Mucosa of descending colon (tissue), 3 donors: ENCODE measurements at regions not wholly inside any gene's neighbourhood (a gene's known extent, or its start where the extent isn't known, plus 50 kb on each side); places are given as distances from the start of the nearest gene placed in this dataset.
A peak's percentile ranks its signal among the peaks of the same experiment; 100 is the strongest.
"Not testable (repeated sequence)": the region's sequence is repeated elsewhere in the genome, so short reads cannot be mapped to it uniquely, and the experiment has no call there.

ENCODE experiments used
- ATAC-seq: fragments of 200-7000 bp; cut with Tn5 transposase; one replicate; pipeline ENCODE4 v1.9.1; 2020; ENCODE audit warnings: mild to moderate bottlenecking, moderate library complexity
- DNase-seq, 3 donors: peaks; one replicate each; pipeline ENCODE4 v3.0.0-alpha.2; 2020
- H3K36me3 ChIP-seq: fragments of 200-600 bp; one replicate; pipeline ENCODE4 v1.8.0; 2021; ENCODE audit warnings: low read depth, mild to moderate bottlenecking
- H3K4me1 ChIP-seq: fragments of 200-600 bp; one replicate; pipeline ENCODE4 v1.8.0; 2021; ENCODE audit warnings: low read depth, mild to moderate bottlenecking
- H3K4me3 ChIP-seq: fragments of 200-600 bp; one replicate; pipeline ENCODE4 v1.8.0; 2021; ENCODE audit warnings: mild to moderate bottlenecking
- H3K9me3 ChIP-seq: fragments of 200-600 bp; one replicate; pipeline ENCODE4 v1.8.0; 2021; ENCODE audit warnings: mild to moderate bottlenecking
- CTCF ChIP-seq: fragments of 200-600 bp; IDR thresholded peaks from one replicate; pipeline ENCODE4 v1.8.0; 2022; ENCODE audit warnings: antibody characterized with exemption, mild to moderate bottlenecking
- intact Hi-C, 2 donors: fragments of 100-400 bp; cut with DNase I in 1 of 2; cut with micrococcal nuclease in 1 of 2; formaldehyde crosslinking; loops; one replicate each; pipeline versions ENCODE4 v1.11.0 to v1.11.1; 2022; cut with DNase I, micrococcal nuclease
- donor health status: DM: no; HTN: no; CAD: no; lungs with moderate emphysema.
- donor health status: DM: no; HTN: no; CAD: no.
- donor health status: DM: no; HTN: yes; CAD: no.

- ATAC-seq: peak; percentile 70
- Histone ChIP-seq H3K4me3 (no peak overlapping the region), H3K36me3 (no peaks in the 10 kb centered on the region), H3K4me1 (no peaks in the 10 kb centered on the region), H3K9me3 (no peaks in the 10 kb centered on the region)
- peak in 2 of 3 donors; percentile 8 to 50 for DNase-seq
- intact Hi-C loops: no loop called here
- no peak for TF ChIP-seq CTCF
These were observed 84.7 kb upstream of the LYPLAL1 start for GRCh38 chr1:219088778-219089557.

- no peak for DNase-seq
- H3K4me1 ChIP-seq: no peaks in the 10 kb centered on the region
- H3K4me3 ChIP-seq: no peak overlapping the region
- no peaks in the 10 kb centered on the region for H3K36me3 ChIP-seq
- intact Hi-C loops: no loop called here
- ATAC-seq: no peak
- TF ChIP-seq CTCF: no peak
- no peaks in the 10 kb centered on the region for H3K9me3 ChIP-seq
These were observed 83.1 kb upstream of the LYPLAL1 start for GRCh38 chr1:219090607-219091006.

- TF ChIP-seq CTCF: no peak
- intact Hi-C loops: no loop called here
These were observed 81.5 kb upstream of the LYPLAL1 start for GRCh38 chr1:219092206-219092605.

GRCh38 chr1:219099307-219099706, 74.4 kb upstream of the LYPLAL1 start:
- no peak overlapping the region for H3K4me3 ChIP-seq
- no peaks in the 10 kb centered on the region for H3K4me1 ChIP-seq
- DNase-seq (no peak), ATAC-seq (no peak)
- TF ChIP-seq CTCF: no peak
- no peaks in the 10 kb centered on the region for H3K9me3 ChIP-seq
- intact Hi-C loops: no loop called here
- H3K36me3 ChIP-seq: no peaks in the 10 kb centered on the region

More at GRCh38 chr1:219092206-219092605, 81.5 kb upstream of the LYPLAL1 start:
- H3K9me3 ChIP-seq: no peaks in the 10 kb centered on the region
- no peaks in the 10 kb centered on the region for H3K36me3 ChIP-seq
- H3K4me1 ChIP-seq: no peaks in the 10 kb centered on the region
- no peak for DNase-seq
- no peak overlapping the region for H3K4me3 ChIP-seq
- ATAC-seq: no peak

GRCh38 chr1:219100059-219100458, 73.6 kb upstream of the LYPLAL1 start:
- H3K4me3 ChIP-seq: no peak overlapping the region
- H3K4me1 ChIP-seq: no peaks in the 10 kb centered on the region
- no peak for ATAC-seq
- no peaks in the 10 kb centered on the region for H3K9me3 ChIP-seq
- intact Hi-C loops: no loop called here
- H3K36me3 ChIP-seq: no peaks in the 10 kb centered on the region
- DNase-seq: no peak
- no peak for TF ChIP-seq CTCF

GRCh38 chr1:219102466-219102865, 71.2 kb upstream of the LYPLAL1 start:
- intact Hi-C loops, ATAC-seq, H3K4me1 ChIP-seq, H3K36me3 ChIP-seq, H3K4me3 ChIP-seq, H3K9me3 ChIP-seq, DNase-seq: not testable (repeated sequence)
